Common myeloid progenitor, CD34-positive (primary cell): ENCODE measurements at regions not wholly inside any gene's neighbourhood (a gene's known extent, or its start where the extent isn't known, plus 50 kb on each side); places are given as distances from the start of the nearest gene placed in this dataset.
A peak's percentile ranks its signal among the peaks of the same experiment; 100 is the strongest.

Source experiments
- CTCF ChIA-PET: fragments of 350-600 bp; sonication (Branson Sonifier 250); formaldehyde crosslinking; loops from one replicate; lab custom pipeline; 2021; ENCODE audit warnings: antibody characterized with exemption; lab: Charles Lee
- POLR2A ChIA-PET: fragments of 350-600 bp; sonication (Branson Sonifier 250); formaldehyde crosslinking; loops from one replicate; lab custom pipeline; 2021; ENCODE audit warnings: antibody characterized with exemption; lab: Charles Lee
- DNase-seq, 3 donors: peaks; one replicate each; pipeline versions ENCODE4 v3.0.0 to v3.0.0-alpha.2; 2013
- H3K27ac ChIP-seq, 2 experiments: 1 replicate in 1 of 2; 2 replicates in 1 of 2; pipeline ENCODE4 v1.7.0; 2013; ENCODE audit warnings: inconsistent platforms in 2 of 2, low read length in 2 of 2, mild to moderate bottlenecking in 2 of 2, low read depth in 1 of 2, moderate library complexity in 1 of 2; ENCODE audit not compliant: severe bottlenecking in 2 of 2, insufficient read depth in 1 of 2, poor library complexity in 1 of 2
- H3K27me3 ChIP-seq, 5 experiments: replicated peaks in 2 of 5; 1 replicate in 3 of 5; 2 replicates in 2 of 5; pipeline versions ENCODE4 v1.6.1 to v1.7.0; 2013; ENCODE audit warnings: low read length in 4 of 5, mild to moderate bottlenecking in 2 of 5, moderate library complexity in 2 of 5, inconsistent platforms in 1 of 5; ENCODE audit not compliant: insufficient read depth in 5 of 5, control insufficient read depth in 4 of 5
- H3K36me3 ChIP-seq, 4 experiments: 1 replicate in 2 of 4; 2 replicates in 2 of 4; pipeline versions ENCODE4 v1.6.1 to v1.7.0; 2013; ENCODE audit warnings: low read length in 3 of 4, control low read depth in 1 of 4, mild to moderate bottlenecking in 1 of 4; ENCODE audit not compliant: control insufficient read depth in 4 of 4, insufficient read depth in 4 of 4
- H3K4me1 ChIP-seq, 4 experiments: 1 replicate in 3 of 4; 2 replicates in 1 of 4; pipeline versions ENCODE4 v1.6.1 to v1.7.1; 2013; ENCODE audit warnings: low read length in 3 of 4, mild to moderate bottlenecking in 3 of 4, control low read depth in 1 of 4, inconsistent platforms in 1 of 4, moderate library complexity in 1 of 4; ENCODE audit not compliant: control insufficient read depth in 4 of 4, insufficient read depth in 4 of 4; ENCODE audit errors: control extremely low read depth in 1 of 4
- H3K4me3 ChIP-seq, 7 experiments: 1 replicate in 4 of 7; 2 replicates in 3 of 7; pipeline versions ENCODE4 v1.5.1 to v1.7.0; 2013; ENCODE audit warnings: mild to moderate bottlenecking in 7 of 7, low read length in 6 of 7, moderate library complexity in 6 of 7, inconsistent platforms in 2 of 7, low read depth in 2 of 7, control low read depth in 1 of 7; ENCODE audit not compliant: insufficient read depth in 4 of 7, control insufficient read depth in 1 of 7; ENCODE audit errors: extremely low read depth in 1 of 7
- H3K9me3 ChIP-seq, 5 experiments: 1 replicate in 4 of 5; 2 replicates in 1 of 5; pipeline versions ENCODE4 v1.6.1 to v1.7.1; 2013; ENCODE audit warnings: low read length in 4 of 5, mild to moderate bottlenecking in 2 of 5, inconsistent platforms in 1 of 5, low read depth in 1 of 5, moderate library complexity in 1 of 5; ENCODE audit not compliant: control insufficient read depth in 4 of 5, insufficient read depth in 2 of 5; ENCODE audit errors: control extremely low read depth in 1 of 5
- WGBS: methylation state at CpG from one replicate; pipeline ENCODE4 v1.1.5; 2013; ENCODE audit not compliant: insufficient coverage; 5-methylcytosine and 5-hydroxymethylcytosine counted together

DNA sequence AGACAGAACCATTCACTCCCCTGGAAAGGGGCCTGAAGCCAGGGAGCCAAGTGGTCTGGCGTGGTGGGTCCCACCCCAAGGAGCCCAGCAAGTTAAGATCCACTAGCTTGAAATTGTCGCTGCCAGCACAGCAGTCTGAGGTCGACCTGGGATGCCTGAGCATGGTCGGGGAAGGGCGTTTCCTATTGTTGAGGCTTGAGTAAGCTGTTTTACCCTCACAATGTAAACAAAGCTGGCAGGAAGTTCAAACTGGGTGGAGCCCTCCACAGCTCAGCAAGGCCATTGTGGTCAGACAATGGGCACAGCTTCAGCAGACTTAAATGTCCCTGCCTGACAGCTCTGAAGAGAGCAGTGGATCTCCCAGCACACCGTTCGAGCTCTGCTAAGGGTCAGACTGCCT, 195.6 kb upstream of the DACH1 start:
- Histone ChIP-seq H3K36me3 (no peaks in the 10 kb centered on the region), H3K4me3 (no peak overlapping the region), H3K27me3 (no peaks in the 10 kb centered on the region), H3K27ac (no peak overlapping the region), H3K9me3 (peaks cover 0 to 6% (median 0%) of the 10 kb centered on the region in 5 experiments), H3K4me1 (no peaks in the 10 kb centered on the region)
- ChIA-PET POLR2A (no interaction called here), CTCF (no interaction called here)
- no peak for DNase-seq
- 82% methylated on average over 7 of the region's 7 CpGs for WGBS

DNA sequence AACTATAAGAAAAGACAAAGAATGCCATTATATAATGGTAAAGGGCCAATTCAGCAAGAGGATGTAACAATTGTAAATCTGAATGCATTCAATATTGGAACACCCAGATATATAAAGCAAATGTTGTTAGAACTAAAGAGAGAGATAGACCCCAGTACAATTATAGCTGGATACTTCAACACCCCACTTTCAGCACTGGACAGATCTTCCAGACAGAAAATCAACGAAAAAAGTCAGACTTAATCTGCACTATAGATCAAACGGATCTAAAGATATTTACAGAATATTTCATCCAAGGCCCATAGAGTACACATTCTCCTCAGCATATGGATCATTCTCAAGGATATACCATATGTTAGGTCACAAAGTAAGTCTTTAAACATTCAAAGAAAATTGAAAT, 194.6 kb upstream of the DACH1 start:
- Histone ChIP-seq H3K4me3 (no peak overlapping the region), H3K27me3 (no peaks in the 10 kb centered on the region), H3K27ac (no peak overlapping the region), H3K9me3 (peaks cover 0 to 6% (median 0%) of the 10 kb centered on the region in 5 experiments), H3K4me1 (no peaks in the 10 kb centered on the region), H3K36me3 (no peaks in the 10 kb centered on the region)
- 100% methylated on average over 2 of the region's 2 CpGs for WGBS
- DNase-seq = no peak
- ChIA-PET CTCF (no interaction called here), POLR2A (interaction anchor here (0.6 kb wide), 1 partner anchor 75 kb away, joined by 3 read pairs; no protein-coding TSS in a partner anchor)

DNA sequence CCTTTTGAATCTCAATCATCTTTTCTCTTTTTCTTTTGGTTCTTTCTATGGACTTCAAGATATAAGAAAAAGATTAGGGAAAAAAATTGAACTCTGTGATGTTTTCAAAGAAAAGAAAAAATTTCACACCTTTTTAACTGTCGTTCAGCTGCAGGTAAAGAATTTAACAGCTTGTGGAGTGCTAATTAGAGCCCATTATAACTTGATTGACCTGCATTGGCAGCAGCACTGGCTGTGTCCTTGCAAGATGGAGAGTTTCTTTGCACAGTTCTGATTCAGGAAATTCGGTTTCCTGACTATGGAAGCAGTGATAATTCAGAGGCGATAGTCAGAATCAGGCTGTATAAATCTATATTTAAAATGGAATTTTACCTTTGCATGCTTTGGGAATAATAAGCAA, 183.2 kb upstream of the DACH1 start:
- ChIA-PET CTCF (no interaction called here), POLR2A (no interaction called here)
- DNase-seq = no peak
- Histone ChIP-seq H3K27ac (no peak overlapping the region), H3K4me3 (no peak overlapping the region), H3K9me3 (peaks cover 0 to 6% (median 0%) of the 10 kb centered on the region in 5 experiments), H3K4me1 (no peaks in the 10 kb centered on the region), H3K36me3 (no peaks in the 10 kb centered on the region), H3K27me3 (no peaks in the 10 kb centered on the region)
- 56% methylated on average over 2 of the region's 3 CpGs for WGBS

- no peak overlapping the region for H3K4me3 ChIP-seq
- H3K36me3 ChIP-seq = no peaks in the 10 kb centered on the region
- no peak for DNase-seq
- no peaks in the 10 kb centered on the region for H3K9me3 ChIP-seq
- POLR2A ChIA-PET = no interaction called here
- H3K27ac ChIP-seq = no peak overlapping the region
- no peaks in the 10 kb centered on the region for H3K27me3 ChIP-seq
- 98% methylated on average over 4 of the region's 4 CpGs for WGBS
- no peaks in the 10 kb centered on the region for H3K4me1 ChIP-seq
- CTCF ChIA-PET = no interaction called here
Observed at GRCh38 chr13:72043366-72043765, 176.4 kb upstream of the DACH1 start.

- 84% methylated on average over 2 of the region's 2 CpGs for WGBS
- DNase-seq = no peak
- no peaks in the 10 kb centered on the region for H3K36me3 ChIP-seq
- H3K4me3 ChIP-seq = no peak overlapping the region
- ChIA-PET CTCF (no interaction called here), POLR2A (no interaction called here)
- H3K27me3 ChIP-seq = no peaks in the 10 kb centered on the region
- H3K4me1 ChIP-seq = no peaks in the 10 kb centered on the region
- no peaks in the 10 kb centered on the region for H3K9me3 ChIP-seq
- no peak overlapping the region for H3K27ac ChIP-seq
Observed at GRCh38 chr13:72041165-72041564, 174.2 kb upstream of the DACH1 start.

DNA sequence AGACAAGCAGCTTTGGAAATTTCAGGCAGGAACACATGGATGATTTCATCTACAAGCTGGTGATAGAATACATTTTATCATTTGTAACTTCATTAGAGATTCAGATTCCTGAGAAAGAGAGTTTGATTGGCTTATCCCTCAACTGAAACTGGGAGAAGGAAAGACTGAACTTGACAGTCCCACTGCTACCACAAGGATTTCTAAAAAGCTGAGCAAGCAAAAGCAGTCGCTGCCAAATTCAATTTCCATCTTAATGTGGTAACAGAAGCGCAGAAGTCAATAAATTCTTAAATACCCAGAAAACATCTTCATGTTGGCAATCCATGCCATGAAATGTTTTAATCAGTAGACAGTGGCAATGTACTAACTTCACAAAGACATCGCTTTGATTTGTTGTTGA, 172.1 kb upstream of the DACH1 start:
- no peaks in the 10 kb centered on the region for H3K36me3 ChIP-seq
- POLR2A ChIA-PET = no interaction called here
- no peaks in the 10 kb centered on the region for H3K9me3 ChIP-seq
- no peak overlapping the region for H3K4me3 ChIP-seq
- no peak for DNase-seq
- no peaks in the 10 kb centered on the region for H3K27me3 ChIP-seq
- H3K27ac ChIP-seq = no peak overlapping the region
- H3K4me1 ChIP-seq = no peaks in the 10 kb centered on the region
- 100% methylated on average over 3 of the region's 3 CpGs for WGBS
- CTCF ChIA-PET = interaction anchor here (1.0 kb wide), 1 partner anchor 33 kb away, joined by 3 read pairs; no protein-coding TSS in a partner anchor

GRCh38 chr13:72029981-72030380, 163.0 kb upstream of the DACH1 start:
- 89% methylated on average over 1 of the region's 3 CpGs for WGBS
- CTCF ChIA-PET = no interaction called here

More at GRCh38 chr13:72029981-72030380, 163.0 kb upstream of the DACH1 start:
- POLR2A ChIA-PET = no interaction called here
- Histone ChIP-seq H3K9me3 (peaks cover 0 to 15% (median 0%) of the 10 kb centered on the region in 5 experiments), H3K4me1 (no peaks in the 10 kb centered on the region), H3K27ac (no peak overlapping the region), H3K27me3 (no peaks in the 10 kb centered on the region), H3K36me3 (no peaks in the 10 kb centered on the region), H3K4me3 (no peak overlapping the region)
- DNase-seq = peak in 1 of 3 donors; percentile 1
